Trophoblast cell (in vitro differentiated cells and primary cell): ENCODE measurements at regions not wholly inside any gene's neighbourhood (a gene's known extent, or its start where the extent isn't known, plus 50 kb on each side); places are given as distances from the start of the nearest gene placed in this dataset.

ENCODE experiments used
- DNase-seq, 2 donors: peaks; one replicate each; pipeline ENCODE4 v3.0.0-alpha.2; 2016
- H2AFZ ChIP-seq: 2 replicates; pipeline ENCODE4 v1.6.1; 2013; ENCODE audit warnings: low read length, moderate library complexity, mild to moderate bottlenecking; ENCODE audit not compliant: insufficient read depth, poor library complexity
- H2AK5ac ChIP-seq: 2 replicates; pipeline ENCODE4 v1.6.1; 2013; ENCODE audit warnings: mild to moderate bottlenecking, low read length
- H2BK120ac ChIP-seq: 2 replicates; pipeline ENCODE4 v1.6.1; 2013; ENCODE audit warnings: low read length, mild to moderate bottlenecking, moderate library complexity; ENCODE audit not compliant: insufficient read depth, poor library complexity
- H2BK12ac ChIP-seq: 2 replicates; pipeline ENCODE4 v1.6.1; 2013; ENCODE audit warnings: mild to moderate bottlenecking, low read length, moderate library complexity
- H2BK5ac ChIP-seq: 2 replicates; pipeline ENCODE4 v1.6.1; 2013; ENCODE audit warnings: low read length, low read depth, moderate library complexity, mild to moderate bottlenecking; ENCODE audit not compliant: poor library complexity
- H3K14ac ChIP-seq: 2 replicates; pipeline ENCODE4 v1.6.1; 2013; ENCODE audit warnings: mild to moderate bottlenecking, low read length
- H3K18ac ChIP-seq: 2 replicates; pipeline ENCODE4 v1.6.1; 2013; ENCODE audit warnings: mild to moderate bottlenecking, low read length
- H3K23ac ChIP-seq: 2 replicates; pipeline ENCODE4 v1.6.1; 2013; ENCODE audit warnings: low read length
- H3K27ac ChIP-seq: 2 replicates; pipeline ENCODE4 v1.5.1; 2013; ENCODE audit warnings: low read depth, mild to moderate bottlenecking, inconsistent platforms, low read length, moderate library complexity
- H3K27me3 ChIP-seq: 2 replicates; pipeline ENCODE4 v1.6.1; 2013; ENCODE audit warnings: inconsistent platforms, mild to moderate bottlenecking, low read length, moderate library complexity; ENCODE audit not compliant: insufficient read depth
- H3K36me3 ChIP-seq, 2 experiments: 1 replicate in 1 of 2; 2 replicates in 1 of 2; pipeline ENCODE4 v1.6.1; 2013; ENCODE audit warnings: low read length in 2 of 2, mild to moderate bottlenecking in 2 of 2, moderate library complexity in 1 of 2; ENCODE audit not compliant: insufficient read depth in 2 of 2, control insufficient read depth in 1 of 2
- H3K4ac ChIP-seq: 2 replicates; pipeline ENCODE4 v1.6.1; 2013; ENCODE audit warnings: low read depth, mild to moderate bottlenecking, low read length, moderate library complexity
- H3K4me1 ChIP-seq, 2 experiments: 1 replicate in 1 of 2; 2 replicates in 1 of 2; pipeline ENCODE4 v1.6.1; 2013; ENCODE audit warnings: low read length in 2 of 2, mild to moderate bottlenecking in 2 of 2, moderate library complexity in 1 of 2; ENCODE audit not compliant: insufficient read depth in 2 of 2, control insufficient read depth in 1 of 2
- H3K4me2 ChIP-seq: 2 replicates; pipeline ENCODE4 v1.6.1; 2013; ENCODE audit warnings: inconsistent platforms, mild to moderate bottlenecking, low read length, moderate library complexity
- H3K4me3 ChIP-seq: 2 replicates; pipeline ENCODE4 v1.5.1; 2013; ENCODE audit warnings: mild to moderate bottlenecking, low read depth, low read length, inconsistent platforms
- H3K79me1 ChIP-seq: one replicate; pipeline ENCODE4 v1.6.1; 2013; ENCODE audit warnings: low read length
- H3K79me2 ChIP-seq: 2 replicates; pipeline ENCODE4 v1.6.1; 2013; ENCODE audit warnings: low read length, mild to moderate bottlenecking; ENCODE audit not compliant: control insufficient read depth, insufficient read depth, poor library complexity
- H3K9ac ChIP-seq: 2 replicates; pipeline ENCODE4 v1.6.1; 2013; ENCODE audit warnings: mild to moderate bottlenecking, low read length
- H3K9me3 ChIP-seq: 2 replicates; pipeline ENCODE4 v1.6.1; 2013; ENCODE audit warnings: low read depth, mild to moderate bottlenecking, control low read depth, inconsistent platforms, low read length; ENCODE audit not compliant: insufficient read depth
- H4K12ac ChIP-seq: 2 replicates; pipeline ENCODE4 v1.6.1; 2013; ENCODE audit warnings: low read depth, mild to moderate bottlenecking, low read length, moderate library complexity
- H4K8ac ChIP-seq: 2 replicates; pipeline ENCODE4 v1.6.1; 2013; ENCODE audit warnings: low read depth, mild to moderate bottlenecking, low read length, moderate library complexity
- H4K91ac ChIP-seq: one replicate; pipeline ENCODE4 v1.6.1; 2013; ENCODE audit warnings: low read depth, mild to moderate bottlenecking, low read length, moderate library complexity
- WGBS: extraction: QIAGEN DNeasy Blood & Tissue Kit; methylation state at CpG from one replicate; pipeline ENCODE4 v1.1.7; 2013; ENCODE audit warnings: missing lambda C conversion rate; ENCODE audit not compliant: insufficient read length, insufficient coverage; ENCODE audit errors: extremely low coverage; 5-methylcytosine and 5-hydroxymethylcytosine counted together

- Histone ChIP-seq H2BK5ac (no peak overlapping the region), H3K27ac (no peak overlapping the region), H3K79me1 (no peaks in the 10 kb centered on the region), H2BK12ac (no peak overlapping the region), H2BK120ac (no peak overlapping the region), H3K18ac (no peak overlapping the region), H3K79me2 (no peaks in the 10 kb centered on the region), H3K4me1 (peaks cover 0 to 8% of the 10 kb centered on the region in 2 experiments), H3K4me2 (no peak overlapping the region), H3K4me3 (no peak overlapping the region), H2AK5ac (no peak overlapping the region), H4K91ac (no peak overlapping the region), H3K9me3 (no peaks in the 10 kb centered on the region), H4K12ac (no peak overlapping the region), H3K27me3 (no peaks in the 10 kb centered on the region), H3K23ac (no peak overlapping the region), H3K4ac (no peak overlapping the region), H3K36me3 (no peaks in the 10 kb centered on the region), H4K8ac (no peak overlapping the region), H2AFZ (no peak overlapping the region), H3K9ac (no peak overlapping the region), H3K14ac (no peak overlapping the region)
- DNase-seq: no peak
- no CpG with 5 or more reads among the region's 3 CpGs for WGBS
Observed at GRCh38 chr20:4490045-4490444, 196.2 kb upstream of the PRNP start.

GRCh38 chr20:4488407-4489339 lies 197.6 kb upstream of the PRNP start:
- Histone ChIP-seq H3K9ac (no peak overlapping the region), H2AFZ (no peak overlapping the region)
- WGBS: no CpG with 5 or more reads among the region's 9 CpGs

GRCh38 chr20:4484379-4484997 lies 201.8 kb upstream of the PRNP start:
- no CpG with 5 or more reads among the region's 5 CpGs for WGBS
- no peak overlapping the region for H3K23ac ChIP-seq
- H2BK120ac ChIP-seq: no peak overlapping the region

More at GRCh38 chr20:4488407-4489339, 197.6 kb upstream of the PRNP start:
- DNase-seq: peak; percentile 35 to 36
- Histone ChIP-seq H4K91ac (no peak overlapping the region), H3K27ac (no peak overlapping the region), H3K4me2 (no peak overlapping the region), H4K8ac (no peak overlapping the region), H3K79me2 (no peaks in the 10 kb centered on the region), H3K4me3 (no peak overlapping the region), H3K36me3 (no peaks in the 10 kb centered on the region), H3K23ac (no peak overlapping the region), H2BK120ac (no peak overlapping the region), H2BK12ac (no peak overlapping the region), H3K4me1 (peaks cover 0 to 8% of the 10 kb centered on the region in 2 experiments), H2AK5ac (no peak overlapping the region), H4K12ac (no peak overlapping the region), H3K4ac (no peak overlapping the region), H3K27me3 (no peaks in the 10 kb centered on the region), H3K9me3 (no peaks in the 10 kb centered on the region), H3K14ac (no peak overlapping the region), H3K18ac (no peak overlapping the region), H3K79me1 (no peaks in the 10 kb centered on the region), H2BK5ac (no peak overlapping the region)

GRCh38 chr20:4483961-4484360 lies 202.3 kb upstream of the PRNP start:
- no peaks in the 10 kb centered on the region for H3K79me2 ChIP-seq
- no peak overlapping the region for H3K4ac ChIP-seq
- H3K79me1 ChIP-seq: no peaks in the 10 kb centered on the region
- H3K23ac ChIP-seq: no peak overlapping the region
- H2AFZ ChIP-seq: no peak overlapping the region
- H3K4me3 ChIP-seq: no peak overlapping the region
- H2BK12ac ChIP-seq: no peak overlapping the region
- no peak overlapping the region for H3K14ac ChIP-seq
- H3K4me1 ChIP-seq: no peaks in the 10 kb centered on the region
- H3K27ac ChIP-seq: no peak overlapping the region
- no peaks in the 10 kb centered on the region for H3K27me3 ChIP-seq
- no peaks in the 10 kb centered on the region for H3K9me3 ChIP-seq
- H2BK5ac ChIP-seq: no peak overlapping the region
- no peak overlapping the region for H2AK5ac ChIP-seq
- no peak overlapping the region for H4K8ac ChIP-seq
- H2BK120ac ChIP-seq: no peak overlapping the region
- H3K4me2 ChIP-seq: no peak overlapping the region
- H4K91ac ChIP-seq: no peak overlapping the region
- H3K36me3 ChIP-seq: no peaks in the 10 kb centered on the region
- H4K12ac ChIP-seq: no peak overlapping the region
- DNase-seq: no peak
- no peak overlapping the region for H3K18ac ChIP-seq
- no peak overlapping the region for H3K9ac ChIP-seq

More at GRCh38 chr20:4484379-4484997, 201.8 kb upstream of the PRNP start:
- no peak overlapping the region for H4K91ac ChIP-seq
- no peaks in the 10 kb centered on the region for H3K4me1 ChIP-seq
- H3K4ac ChIP-seq: no peak overlapping the region
- H2AK5ac ChIP-seq: no peak overlapping the region
- no peak overlapping the region for H2BK12ac ChIP-seq
- DNase-seq: no peak
- no peak overlapping the region for H3K14ac ChIP-seq
- no peak overlapping the region for H3K4me3 ChIP-seq
- H3K79me2 ChIP-seq: no peaks in the 10 kb centered on the region
- no peak overlapping the region for H3K4me2 ChIP-seq
- H3K27me3 ChIP-seq: no peaks in the 10 kb centered on the region
- no peak overlapping the region for H3K18ac ChIP-seq
- no peaks in the 10 kb centered on the region for H3K79me1 ChIP-seq
- no peak overlapping the region for H2BK5ac ChIP-seq
- H4K8ac ChIP-seq: no peak overlapping the region
- H3K9me3 ChIP-seq: no peaks in the 10 kb centered on the region
- H2AFZ ChIP-seq: no peak overlapping the region
- H3K27ac ChIP-seq: no peak overlapping the region
- no peak overlapping the region for H4K12ac ChIP-seq
- no peak overlapping the region for H3K9ac ChIP-seq
- no peaks in the 10 kb centered on the region for H3K36me3 ChIP-seq
